ENCODE measurements at regions not wholly inside any gene's neighbourhood (a gene's known extent, or its start where the extent isn't known, plus 50 kb on each side); places are given as distances from the start of the nearest gene placed in this dataset.
"Not testable (repeated sequence)": the region's sequence is repeated elsewhere in the genome, so short reads cannot be mapped to it uniquely, and the experiment has no call there.

- DNase-seq (ENCODE audit: low read depth, low spot score) (peak; percentile 30), FAIRE-seq (no peak)
- no peak overlapping the region for H3K4me3 ChIP-seq (replicated peaks in 1 of 3; ENCODE audit: insufficient read depth in 1 of 3, low read depth in 1 of 3, low read length in 3 of 3)
- H3K9me1 ChIP-seq (replicated peaks; ENCODE audit: control insufficient read depth, extremely low read depth, insufficient read depth, low read length) = no peaks in the 10 kb centered on the region
- no peak overlapping the region for H3K9ac ChIP-seq (replicated peaks; ENCODE audit: extremely low read depth, insufficient read depth, low read length)
- no peak for TF ChIP-seq FOS (IDR thresholded peaks at IDR 0.05; ENCODE audit: borderline replicate concordance, insufficient read depth, low read length)
- TF ChIP-seq MAX (IDR thresholded peaks at IDR 0.05; ENCODE audit: insufficient read depth, insufficient read length) = no peak
- TF ChIP-seq EZH2 (IDR thresholded peaks at IDR 0.05; ENCODE audit: borderline replicate concordance, low read depth, low read length, severe bottlenecking) = no peak
- TF ChIP-seq MYC (IDR thresholded peaks at IDR 0.05; ENCODE audit: low read depth, low read length) = no peak
- no peak for TF ChIP-seq POLR2A (IDR thresholded peaks at IDR 0.05; ENCODE audit: low read depth, low read length)
- no peak for TF ChIP-seq CTCF (IDR thresholded peaks at IDR 0.05; ENCODE audit: extremely low read depth in 1 of 2, insufficient read depth in 1 of 2, low read depth in 1 of 2, low read length in 2 of 2)
- no peak for TF ChIP-seq POLR2AphosphoS5 (IDR thresholded peaks at IDR 0.05; ENCODE audit: insufficient read depth, low read depth, low read length)
- TF ChIP-seq GATA2 (IDR thresholded peaks at IDR 0.05; ENCODE audit: insufficient read depth, insufficient read length, low read depth, low read length) = no peak
- no peak for TF ChIP-seq JUN (IDR thresholded peaks at IDR 0.05; ENCODE audit: borderline replicate concordance, insufficient read depth, insufficient read length, low read depth)
- H3K4me1 ChIP-seq (ENCODE audit: control insufficient read depth, extremely low read depth, insufficient read depth, low read length) = no peaks in the 10 kb centered on the region
- no peaks in the 10 kb centered on the region for H3K79me2 ChIP-seq (ENCODE audit: control insufficient read depth, insufficient read depth, low read length)
- H3K27me3 ChIP-seq (ENCODE audit: control insufficient read depth in 2 of 2, insufficient read depth in 2 of 2, low read length in 2 of 2) = no peaks in the 10 kb centered on the region
- ChIA-PET POLR2A (no interaction called here), CTCF (interaction anchor here (0.9 kb wide), 1 partner anchor 805 kb away, joined by 6 read pairs; no protein-coding TSS in a partner anchor)
- BruUV-seq (replicated peaks) = no TSS peak
- intact Hi-C loops (cut with micrococcal nuclease) = loop anchor here (5.0 kb wide), 1 partner anchor 806 kb away; no protein-coding TSS in a partner anchor
- no peak overlapping the region for H3K4me2 ChIP-seq (ENCODE audit: insufficient read depth, low read length)
- dilution Hi-C loops (cut with MboI; ENCODE audit: extremely low pct_ligation_motif_present, low sequenced_read_pairs) = no loop called here
- H4K20me1 ChIP-seq (replicated peaks; ENCODE audit: control insufficient read depth, extremely low read depth, insufficient read depth, low read length) = no peaks in the 10 kb centered on the region
- H2AFZ ChIP-seq (ENCODE audit: low read depth, low read length) = no peak overlapping the region
- H3K36me3 ChIP-seq (ENCODE audit: control insufficient read depth in 2 of 2, extremely low read depth in 1 of 2, insufficient read depth in 2 of 2, low read length in 2 of 2) = no peaks in the 10 kb centered on the region
- no peak overlapping the region for H3K27ac ChIP-seq (ENCODE audit: insufficient read depth, low read depth, low read length)
- H3K9me3 ChIP-seq (replicated peaks; ENCODE audit: control insufficient read depth, insufficient read depth, low read length) = no peaks in the 10 kb centered on the region
These were observed 545.0 kb upstream of the ZNF804A start for GRCh38 chr2:184053326-184053725.

GRCh38 chr2:184054419-184054818, 543.9 kb upstream of the ZNF804A start:
- H3K79me2 ChIP-seq (ENCODE audit: control insufficient read depth, insufficient read depth, low read length); H3K4me2 ChIP-seq (ENCODE audit: insufficient read depth, low read length); H3K9ac ChIP-seq (replicated peaks; ENCODE audit: extremely low read depth, insufficient read depth, low read length); H3K36me3 ChIP-seq (ENCODE audit: control insufficient read depth in 2 of 2, extremely low read depth in 1 of 2, insufficient read depth in 2 of 2, low read length in 2 of 2); H3K4me3 ChIP-seq (replicated peaks in 1 of 3; ENCODE audit: insufficient read depth in 1 of 3, low read depth in 1 of 3, low read length in 3 of 3); H3K27me3 ChIP-seq (ENCODE audit: control insufficient read depth in 2 of 2, insufficient read depth in 2 of 2, low read length in 2 of 2); H3K9me1 ChIP-seq (replicated peaks; ENCODE audit: control insufficient read depth, extremely low read depth, insufficient read depth, low read length); dilution Hi-C loops (cut with MboI; ENCODE audit: extremely low pct_ligation_motif_present, low sequenced_read_pairs); POLR2A ChIA-PET; CTCF ChIA-PET; H3K9me3 ChIP-seq (replicated peaks; ENCODE audit: control insufficient read depth, insufficient read depth, low read length); BruUV-seq (replicated peaks); H2AFZ ChIP-seq (ENCODE audit: low read depth, low read length); H3K4me1 ChIP-seq (ENCODE audit: control insufficient read depth, extremely low read depth, insufficient read depth, low read length); H4K20me1 ChIP-seq (replicated peaks; ENCODE audit: control insufficient read depth, extremely low read depth, insufficient read depth, low read length); FAIRE-seq; DNase-seq (ENCODE audit: low read depth, low spot score); H3K27ac ChIP-seq (ENCODE audit: insufficient read depth, low read depth, low read length): not testable (repeated sequence)
- intact Hi-C loops (cut with micrococcal nuclease) = loop anchor here (5.0 kb wide), 1 partner anchor 807 kb away; no protein-coding TSS in a partner anchor

Measured in endothelial cell of umbilical vein (primary cell).